ENCODE measurements at regions not wholly inside any gene's neighbourhood (a gene's known extent, or its start where the extent isn't known, plus 50 kb on each side); places are given as distances from the start of the nearest gene placed in this dataset.

- intact Hi-C loops (cut with micrococcal nuclease) = no loop called here
- DNase-seq (no peak), ATAC-seq (ENCODE audit: low read depth) (no peak)
- ChIA-PET POLR2A (no interaction called here), CTCF (no interaction called here)
- H3K36me3 Mint-ChIP-seq (ENCODE audit: low read depth) = no peaks in the 10 kb centered on the region
- TF ChIP-seq CTCF (IDR thresholded peaks at IDR 0.05) = no peak
- H3K9me3 Mint-ChIP-seq = no peaks in the 10 kb centered on the region
- H3K27me3 Mint-ChIP-seq = peaks cover 6% of the 10 kb centered on the region
- H3K4me3 Mint-ChIP-seq = no peak overlapping the region
- H3K4me1 Mint-ChIP-seq = peaks cover 2% of the 10 kb centered on the region
- H3K27ac Mint-ChIP-seq = no peak overlapping the region
Observed at GRCh38 chr1:91584309-91584708, 83.7 kb downstream of the CDC7 start.

DNA sequence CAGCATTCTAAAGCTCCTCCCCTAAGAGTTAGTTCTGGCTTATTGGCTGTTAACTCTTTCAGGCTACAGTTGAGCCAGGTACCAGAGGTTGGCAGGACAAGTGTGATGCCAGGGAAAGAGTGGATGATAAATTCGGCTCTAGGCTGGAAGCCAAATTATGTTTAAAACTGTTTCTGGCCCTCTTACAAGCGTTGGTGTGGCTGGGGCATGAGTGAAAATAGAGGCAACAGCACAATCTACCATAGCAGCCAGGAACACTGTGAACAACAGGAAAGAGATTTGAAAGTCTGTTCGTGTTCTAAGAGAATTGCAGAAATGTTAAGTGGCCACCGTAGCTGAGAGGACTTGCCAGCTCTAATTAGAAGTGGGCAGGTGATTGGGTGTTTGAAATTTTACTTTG, 84.2 kb downstream of the CDC7 start:
- peaks cover 2% of the 10 kb centered on the region for H3K27me3 Mint-ChIP-seq
- no peak for TF ChIP-seq CTCF (IDR thresholded peaks at IDR 0.05)
- no peaks in the 10 kb centered on the region for H3K36me3 Mint-ChIP-seq (ENCODE audit: low read depth)
- no peak overlapping the region for H3K4me3 Mint-ChIP-seq
- intact Hi-C loops (cut with micrococcal nuclease) = no loop called here
- POLR2A ChIA-PET = no interaction called here
- H3K27ac Mint-ChIP-seq = no peak overlapping the region
- DNase-seq = no peak
- no peak for ATAC-seq (ENCODE audit: low read depth)
- H3K9me3 Mint-ChIP-seq = no peaks in the 10 kb centered on the region
- peaks cover 2% of the 10 kb centered on the region for H3K4me1 Mint-ChIP-seq
- CTCF ChIA-PET = no interaction called here

- no peak overlapping the region for H3K27ac Mint-ChIP-seq
- peaks cover 2% of the 10 kb centered on the region for H3K4me1 Mint-ChIP-seq
- H3K27me3 Mint-ChIP-seq = peaks cover 2% of the 10 kb centered on the region
- intact Hi-C loops (cut with micrococcal nuclease) = no loop called here
- no peak overlapping the region for H3K4me3 Mint-ChIP-seq
- CTCF ChIA-PET = no interaction called here
- no peak for DNase-seq
- no peaks in the 10 kb centered on the region for H3K9me3 Mint-ChIP-seq
- ATAC-seq (ENCODE audit: low read depth) = no peak
- POLR2A ChIA-PET = no interaction called here
- no peak for TF ChIP-seq CTCF (IDR thresholded peaks at IDR 0.05)
- H3K36me3 Mint-ChIP-seq (ENCODE audit: low read depth) = no peaks in the 10 kb centered on the region
Observed at GRCh38 chr1:91585502-91585901, 84.9 kb downstream of the CDC7 start.

DNA sequence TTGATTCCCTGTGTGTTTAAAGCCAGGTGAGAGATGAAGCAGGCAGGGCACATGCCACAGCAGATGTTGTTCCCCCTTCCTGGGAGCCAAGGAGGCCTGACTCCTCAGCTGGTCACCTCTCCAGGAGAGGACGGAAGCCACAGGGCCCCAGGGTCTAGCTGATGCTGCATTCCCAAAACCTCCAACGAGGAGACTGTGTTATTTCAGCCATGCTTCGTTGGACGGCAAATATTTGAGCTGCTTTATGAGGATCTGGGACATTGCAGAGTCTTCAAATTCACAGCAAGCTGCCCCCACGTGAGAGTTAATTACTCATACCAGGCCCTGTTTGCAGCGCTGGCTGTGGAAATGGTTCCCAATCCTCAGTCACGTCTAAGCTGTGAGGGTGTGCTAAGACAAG, 85.3 kb downstream of the CDC7 start:
- intact Hi-C loops (cut with micrococcal nuclease) = no loop called here
- H3K27me3 Mint-ChIP-seq = peaks cover 2% of the 10 kb centered on the region

GRCh38 chr1:91589437-91589836, 88.8 kb downstream of the CDC7 start:
- H3K9me3 Mint-ChIP-seq = no peaks in the 10 kb centered on the region
- ATAC-seq (ENCODE audit: low read depth) (no peak), DNase-seq (no peak)
- TF ChIP-seq CTCF (IDR thresholded peaks at IDR 0.05) = no peak
- no peaks in the 10 kb centered on the region for H3K36me3 Mint-ChIP-seq (ENCODE audit: low read depth)
- CTCF ChIA-PET = no interaction called here
- peaks cover 3% of the 10 kb centered on the region for H3K4me1 Mint-ChIP-seq
- intact Hi-C loops (cut with micrococcal nuclease) = no loop called here
- H3K4me3 Mint-ChIP-seq = no peak overlapping the region
- peaks cover 5% of the 10 kb centered on the region for H3K27me3 Mint-ChIP-seq
- no peak overlapping the region for H3K27ac Mint-ChIP-seq
- POLR2A ChIA-PET = no interaction called here

More for the DNA sequence above, 85.3 kb downstream of the CDC7 start:
- CTCF ChIA-PET = no interaction called here
- H3K27ac Mint-ChIP-seq = no peak overlapping the region
- H3K36me3 Mint-ChIP-seq (ENCODE audit: low read depth) = no peaks in the 10 kb centered on the region
- no peak for DNase-seq
- H3K9me3 Mint-ChIP-seq = no peaks in the 10 kb centered on the region
- ATAC-seq (ENCODE audit: low read depth) = no peak
- TF ChIP-seq CTCF (IDR thresholded peaks at IDR 0.05) = no peak
- peaks cover 2% of the 10 kb centered on the region for H3K4me1 Mint-ChIP-seq
- POLR2A ChIA-PET = no interaction called here
- no peak overlapping the region for H3K4me3 Mint-ChIP-seq

Data from activated B cell treated with CpG ODN at 0.5 μM for 24 hours (primary cell).